Epithelial cell of proximal tubule (primary cell): ENCODE measurements at regions not wholly inside any gene's neighbourhood (a gene's known extent, or its start where the extent isn't known, plus 50 kb on each side); places are given as distances from the start of the nearest gene placed in this dataset.

Source experiments
- DNase-seq: peaks from one replicate; pipeline ENCODE4 v3.0.0-alpha.2; 2011; ENCODE audit warnings: low read depth
- H3K4me3 ChIP-seq: 2 replicates; pipeline ENCODE4 v1.5.1; 2011; ENCODE audit warnings: low read depth, mild to moderate bottlenecking, low read length
- TF ChIP-seq, protein P1 (sequence below): conservative IDR thresholded peaks from 2 replicates; pipeline ENCODE4 v1.5.1; 2012; ENCODE audit warnings: low read depth, mild to moderate bottlenecking, low read length

DNA sequence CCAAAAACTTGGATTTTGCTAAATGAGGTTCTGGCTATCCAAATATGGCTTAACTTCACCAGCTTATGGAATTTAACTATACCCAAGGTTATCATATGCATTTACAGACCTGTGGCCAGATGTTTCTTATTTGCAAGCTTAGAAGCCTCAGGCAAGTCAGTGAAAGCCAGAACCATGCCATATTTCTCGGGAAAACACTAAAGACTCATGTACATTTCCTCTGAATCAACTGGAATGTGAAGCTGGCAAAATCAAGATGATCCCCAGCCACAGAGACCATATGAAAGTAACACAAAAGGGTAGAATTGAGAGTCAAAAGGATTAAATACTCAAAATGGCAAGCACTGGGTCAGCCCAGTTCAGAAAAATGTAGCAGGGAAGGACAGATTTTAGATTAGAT lies 76.4 kb upstream of the SLC1A1 start:
- no peak overlapping the region for H3K4me3 ChIP-seq
- TF ChIP-seq, protein P1, sequence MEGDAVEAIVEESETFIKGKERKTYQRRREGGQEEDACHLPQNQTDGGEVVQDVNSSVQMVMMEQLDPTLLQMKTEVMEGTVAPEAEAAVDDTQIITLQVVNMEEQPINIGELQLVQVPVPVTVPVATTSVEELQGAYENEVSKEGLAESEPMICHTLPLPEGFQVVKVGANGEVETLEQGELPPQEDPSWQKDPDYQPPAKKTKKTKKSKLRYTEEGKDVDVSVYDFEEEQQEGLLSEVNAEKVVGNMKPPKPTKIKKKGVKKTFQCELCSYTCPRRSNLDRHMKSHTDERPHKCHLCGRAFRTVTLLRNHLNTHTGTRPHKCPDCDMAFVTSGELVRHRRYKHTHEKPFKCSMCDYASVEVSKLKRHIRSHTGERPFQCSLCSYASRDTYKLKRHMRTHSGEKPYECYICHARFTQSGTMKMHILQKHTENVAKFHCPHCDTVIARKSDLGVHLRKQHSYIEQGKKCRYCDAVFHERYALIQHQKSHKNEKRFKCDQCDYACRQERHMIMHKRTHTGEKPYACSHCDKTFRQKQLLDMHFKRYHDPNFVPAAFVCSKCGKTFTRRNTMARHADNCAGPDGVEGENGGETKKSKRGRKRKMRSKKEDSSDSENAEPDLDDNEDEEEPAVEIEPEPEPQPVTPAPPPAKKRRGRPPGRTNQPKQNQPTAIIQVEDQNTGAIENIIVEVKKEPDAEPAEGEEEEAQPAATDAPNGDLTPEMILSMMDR = no peak
- DNase-seq = no peak

- TF ChIP-seq, protein P1 = no peak
- no peak for DNase-seq
- no peak overlapping the region for H3K4me3 ChIP-seq
These were observed 86.1 kb upstream of the SLC1A1 start for GRCh38 chr9:4404156-4404555.

DNA sequence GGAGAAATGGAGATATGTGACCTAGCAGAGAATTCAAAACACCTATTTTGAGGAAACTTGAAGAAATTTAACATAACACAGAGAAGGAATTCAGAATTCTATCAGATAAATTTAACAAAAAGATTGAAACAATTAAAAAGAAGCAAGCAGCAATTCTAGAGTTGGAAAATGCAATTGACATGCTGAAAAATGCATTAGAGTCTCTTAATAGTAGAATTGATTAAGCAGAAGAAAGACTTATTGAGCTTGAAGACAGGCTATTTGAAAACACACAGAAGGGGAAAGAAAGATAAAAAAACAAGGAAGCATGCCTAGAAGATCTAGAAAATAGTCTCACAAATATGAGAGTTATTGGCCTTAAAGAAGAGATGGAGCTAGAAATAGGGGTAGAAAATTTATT lies 87.8 kb upstream of the SLC1A1 start:
- DNase-seq = no peak
- H3K4me3 ChIP-seq = no peak overlapping the region
- TF ChIP-seq, protein P1 = no peak

GRCh38 chr9:4400731-4401130 lies 89.5 kb upstream of the SLC1A1 start:
- DNase-seq = no peak
- TF ChIP-seq, protein P1 = no peak
- no peak overlapping the region for H3K4me3 ChIP-seq

- DNase-seq = no peak
- H3K4me3 ChIP-seq = no peak overlapping the region
- TF ChIP-seq, protein P1 = no peak
These were observed 92.4 kb upstream of the SLC1A1 start for GRCh38 chr9:4397917-4398316.

DNA sequence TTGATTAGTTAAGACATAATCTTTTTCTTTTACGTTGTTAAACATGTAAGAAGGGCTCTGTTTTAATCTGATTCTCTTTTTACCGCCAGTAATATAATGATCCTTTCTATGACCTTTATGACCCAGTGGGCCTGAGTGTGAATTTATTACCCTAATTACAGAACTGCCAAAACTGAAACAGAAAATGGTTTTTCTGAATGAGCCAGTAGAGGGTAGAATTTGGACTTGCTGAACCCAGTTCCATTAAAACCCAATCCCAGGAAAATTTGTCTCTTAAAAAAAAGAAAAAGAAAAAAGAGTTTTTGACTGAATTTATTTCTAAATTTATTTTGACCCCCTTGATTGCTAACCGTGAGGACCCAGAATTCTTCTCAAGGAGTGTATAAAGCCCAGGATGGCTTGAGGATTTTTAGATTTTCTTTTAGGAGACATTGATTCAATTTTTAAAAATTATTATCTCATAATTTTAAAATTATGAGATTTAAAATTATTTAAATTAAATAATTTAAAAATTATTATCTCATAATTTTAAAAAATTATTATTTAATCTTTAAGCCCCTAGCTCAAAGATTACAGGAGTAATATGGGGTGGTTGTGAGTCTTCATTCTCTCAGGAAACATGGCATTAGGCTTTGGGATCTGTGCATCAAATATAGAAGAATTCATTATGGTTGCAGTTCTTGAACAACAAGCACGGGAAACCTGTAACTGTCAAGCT lies 94.1 kb upstream of the GLIS3 start:
- DNase-seq = no peak
- H3K4me3 ChIP-seq = no peak overlapping the region
- TF ChIP-seq, protein P1 = no peak

DNA sequence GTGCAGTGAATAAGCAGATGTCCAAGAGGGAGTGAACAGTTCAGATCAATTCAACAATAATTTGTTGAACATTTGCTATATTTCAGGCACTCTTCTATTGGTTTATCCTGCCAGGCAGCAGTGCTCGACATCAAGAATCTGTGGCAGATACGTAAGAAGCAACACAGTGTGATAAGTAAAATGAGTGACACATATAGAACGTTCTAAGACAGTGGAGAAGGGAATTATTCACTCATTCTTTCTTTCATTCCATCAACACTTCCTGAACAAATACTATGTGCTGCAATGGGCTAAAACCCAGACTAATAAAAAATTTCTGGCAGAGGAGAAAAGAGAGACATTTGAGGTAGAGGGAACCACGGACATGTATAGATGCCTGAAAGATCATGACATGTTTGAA lies 89.9 kb upstream of the GLIS3 start:
- TF ChIP-seq, protein P1 = no peak
- H3K4me3 ChIP-seq = no peak overlapping the region
- no peak for DNase-seq
